ENCODE measurements at regions not wholly inside any gene's neighbourhood (a gene's known extent, or its start where the extent isn't known, plus 50 kb on each side); places are given as distances from the start of the nearest gene placed in this dataset.

GRCh38 chr4:151606061-151606460 lies 154.7 kb downstream of the GATB start:
- Histone ChIP-seq H3K4me1 (ENCODE audit: insufficient read depth, low read length, severe bottlenecking) (no peaks in the 10 kb centered on the region), H3F3A (ENCODE audit: insufficient read depth, low read length) (no peaks in the 10 kb centered on the region), H3K79me2 (ENCODE audit: insufficient read depth, low read length) (no peaks in the 10 kb centered on the region), H3K9me2 (ENCODE audit: low read depth, low read length) (no peaks in the 10 kb centered on the region), H3K27ac (ENCODE audit: low read depth, low read length, poor library complexity, severe bottlenecking) (no peak overlapping the region), H3K36me3 (ENCODE audit: insufficient read depth, low read length) (no peaks in the 10 kb centered on the region), H4K20me1 (ENCODE audit: insufficient read depth, low read length) (no peaks in the 10 kb centered on the region), H3K27me3 (ENCODE audit: insufficient read depth, low read length) (0 out of 2 replicates have a peak, but pooled peaks cover 3% of the 10 kb centered on the region), H3K4me2 (ENCODE audit: low read length) (no peak overlapping the region), H3K9me3 (ENCODE audit: low read length) (no peaks in the 10 kb centered on the region), H2AFZ (ENCODE audit: low read length) (no peak overlapping the region), H3K4me3 (ENCODE audit: low read depth, low read length, poor library complexity, severe bottlenecking) (no peak overlapping the region), H3K9ac (ENCODE audit: low read length) (no peak overlapping the region)
- TF ChIP-seq CTCF (IDR thresholded peaks at IDR 0.05; ENCODE audit: low read length): no peak
- no peak for TF ChIP-seq EZH2 (IDR thresholded peaks at IDR 0.05; ENCODE audit: borderline replicate concordance, low read length)

- no peak overlapping the region for H3K9ac ChIP-seq (ENCODE audit: low read length)
- H4K20me1 ChIP-seq (ENCODE audit: insufficient read depth, low read length): no peaks in the 10 kb centered on the region
- no peaks in the 10 kb centered on the region for H3K9me2 ChIP-seq (ENCODE audit: low read depth, low read length)
- H3K27ac ChIP-seq (ENCODE audit: low read depth, low read length, poor library complexity, severe bottlenecking): no peak overlapping the region
- no peaks in the 10 kb centered on the region for H3K27me3 ChIP-seq (ENCODE audit: insufficient read depth, low read length)
- no peaks in the 10 kb centered on the region for H3K9me3 ChIP-seq (ENCODE audit: low read length)
- no peaks in the 10 kb centered on the region for H3F3A ChIP-seq (ENCODE audit: insufficient read depth, low read length)
- H3K4me3 ChIP-seq (ENCODE audit: low read depth, low read length, poor library complexity, severe bottlenecking): no peak overlapping the region
- TF ChIP-seq EZH2 (IDR thresholded peaks at IDR 0.05; ENCODE audit: borderline replicate concordance, low read length) (no peak), CTCF (IDR thresholded peaks at IDR 0.05; ENCODE audit: low read length) (no peak)
- H3K79me2 ChIP-seq (ENCODE audit: insufficient read depth, low read length): no peaks in the 10 kb centered on the region
- H3K36me3 ChIP-seq (ENCODE audit: insufficient read depth, low read length): no peaks in the 10 kb centered on the region
- H3K4me1 ChIP-seq (ENCODE audit: insufficient read depth, low read length, severe bottlenecking): no peaks in the 10 kb centered on the region
- no peak overlapping the region for H3K4me2 ChIP-seq (ENCODE audit: low read length)
- no peak overlapping the region for H2AFZ ChIP-seq (ENCODE audit: low read length)
Measured at GRCh38 chr4:151610229-151610628, 150.6 kb downstream of the GATB start.

GRCh38 chr4:151611960-151612359 lies 148.8 kb downstream of the GATB start:
- Histone ChIP-seq H3K36me3 (ENCODE audit: insufficient read depth, low read length) (no peaks in the 10 kb centered on the region), H3K4me3 (ENCODE audit: low read depth, low read length, poor library complexity, severe bottlenecking) (no peak overlapping the region), H3K4me1 (ENCODE audit: insufficient read depth, low read length, severe bottlenecking) (no peaks in the 10 kb centered on the region), H3K9ac (ENCODE audit: low read length) (no peak overlapping the region), H3K4me2 (ENCODE audit: low read length) (no peak overlapping the region), H3K27me3 (ENCODE audit: insufficient read depth, low read length) (no peaks in the 10 kb centered on the region), H3K79me2 (ENCODE audit: insufficient read depth, low read length) (no peaks in the 10 kb centered on the region), H3K9me2 (ENCODE audit: low read depth, low read length) (no peaks in the 10 kb centered on the region), H4K20me1 (ENCODE audit: insufficient read depth, low read length) (no peaks in the 10 kb centered on the region), H3K9me3 (ENCODE audit: low read length) (no peaks in the 10 kb centered on the region), H2AFZ (ENCODE audit: low read length) (no peak overlapping the region), H3F3A (ENCODE audit: insufficient read depth, low read length) (no peaks in the 10 kb centered on the region), H3K27ac (ENCODE audit: low read depth, low read length, poor library complexity, severe bottlenecking) (no peak overlapping the region)
- no peak for TF ChIP-seq EZH2 (IDR thresholded peaks at IDR 0.05; ENCODE audit: borderline replicate concordance, low read length)
- TF ChIP-seq CTCF (IDR thresholded peaks at IDR 0.05; ENCODE audit: low read length): no peak
